GM18858 (cell line): ENCODE measurements at regions not wholly inside any gene's neighbourhood (a gene's known extent, or its start where the extent isn't known, plus 50 kb on each side); places are given as distances from the start of the nearest gene placed in this dataset.

Experiments
- ATAC-seq: cut with Tn5 transposase; IDR thresholded peaks from one replicate; pipeline ENCODE4 v1.9.1; 2021; ENCODE audit not compliant: unreplicated experiment

GRCh38 chr4:44861756-44862155, 135.4 kb upstream of the GNPDA2 start:
- ATAC-seq = no peak

- ATAC-seq = no peak
Observed at GRCh38 chr4:44859477-44859876, 133.1 kb upstream of the GNPDA2 start.

GRCh38 chr4:44848466-44848865, 122.1 kb upstream of the GNPDA2 start:
- no peak for ATAC-seq

- ATAC-seq = no peak
Observed at GRCh38 chr4:44845993-44846392, 119.6 kb upstream of the GNPDA2 start.

GRCh38 chr4:44845309-44845708, 119.0 kb upstream of the GNPDA2 start:
- ATAC-seq = no peak

GRCh38 chr4:44842531-44842930, 116.2 kb upstream of the GNPDA2 start:
- no peak for ATAC-seq

- no peak for ATAC-seq
Observed at GRCh38 chr4:44817930-44818329, 91.6 kb upstream of the GNPDA2 start.

- no peak for ATAC-seq
Observed at GRCh38 chr4:44806071-44806470, 79.7 kb upstream of the GNPDA2 start.

GRCh38 chr4:44804301-44804700, 77.9 kb upstream of the GNPDA2 start:
- ATAC-seq = no peak

- ATAC-seq = no peak
Observed at GRCh38 chr4:44801384-44801783, 75.0 kb upstream of the GNPDA2 start.

GRCh38 chr4:44791831-44792230, 65.5 kb upstream of the GNPDA2 start:
- ATAC-seq = no peak

GRCh38 chr4:44777115-44777514, 50.8 kb upstream of the GNPDA2 start:
- ATAC-seq = no peak
